Choroid plexus epithelial cell (primary cell): ENCODE measurements at regions not wholly inside any gene's neighbourhood (a gene's known extent, or its start where the extent isn't known, plus 50 kb on each side); places are given as distances from the start of the nearest gene placed in this dataset.
"Not testable (repeated sequence)": the region's sequence is repeated elsewhere in the genome, so short reads cannot be mapped to it uniquely, and the experiment has no call there.

Source experiments
- DNase-seq: peaks from one replicate; pipeline ENCODE4 v3.0.0-alpha.2; 2010; ENCODE audit warnings: low read depth
- H3K4me3 ChIP-seq: 2 replicates; pipeline ENCODE4 v1.5.1; 2011; ENCODE audit warnings: low read depth, mild to moderate bottlenecking, control low read depth, low read length, moderate library complexity
- TF ChIP-seq, protein P1 (sequence below): conservative IDR thresholded peaks from 2 replicates; pipeline ENCODE4 v1.5.1; 2011; ENCODE audit warnings: low read depth, mild to moderate bottlenecking, control low read depth, inconsistent platforms, low read length, moderate library complexity

DNA sequence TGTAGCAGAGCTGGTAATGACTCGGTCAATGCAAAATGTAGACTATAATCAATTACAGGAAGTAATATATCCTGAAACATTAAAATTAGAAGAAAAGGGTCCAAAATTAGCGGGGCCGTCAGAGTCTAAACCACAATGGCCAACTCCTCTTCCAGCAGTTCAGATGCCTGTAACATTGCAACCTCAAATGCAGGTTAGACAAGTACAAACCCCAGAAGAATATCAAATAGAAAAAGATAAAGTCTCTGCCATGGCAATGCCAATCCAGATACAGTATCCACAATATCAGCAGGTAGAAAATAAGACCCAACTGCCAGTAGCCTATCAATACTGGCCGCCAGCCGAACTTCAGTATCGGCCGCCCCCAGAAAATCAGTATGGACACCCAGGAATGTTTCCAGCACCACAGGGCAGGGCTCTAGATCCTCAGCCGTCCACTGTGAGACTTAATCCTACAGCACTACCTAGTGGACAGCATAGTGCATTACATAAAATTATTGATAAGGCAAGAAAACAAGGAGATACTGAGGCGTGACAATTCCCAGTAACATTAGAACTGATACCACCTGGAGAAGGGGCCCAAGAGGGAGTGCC is 158.4 kb downstream of the GPX5 start:
- TF ChIP-seq, protein P1, sequence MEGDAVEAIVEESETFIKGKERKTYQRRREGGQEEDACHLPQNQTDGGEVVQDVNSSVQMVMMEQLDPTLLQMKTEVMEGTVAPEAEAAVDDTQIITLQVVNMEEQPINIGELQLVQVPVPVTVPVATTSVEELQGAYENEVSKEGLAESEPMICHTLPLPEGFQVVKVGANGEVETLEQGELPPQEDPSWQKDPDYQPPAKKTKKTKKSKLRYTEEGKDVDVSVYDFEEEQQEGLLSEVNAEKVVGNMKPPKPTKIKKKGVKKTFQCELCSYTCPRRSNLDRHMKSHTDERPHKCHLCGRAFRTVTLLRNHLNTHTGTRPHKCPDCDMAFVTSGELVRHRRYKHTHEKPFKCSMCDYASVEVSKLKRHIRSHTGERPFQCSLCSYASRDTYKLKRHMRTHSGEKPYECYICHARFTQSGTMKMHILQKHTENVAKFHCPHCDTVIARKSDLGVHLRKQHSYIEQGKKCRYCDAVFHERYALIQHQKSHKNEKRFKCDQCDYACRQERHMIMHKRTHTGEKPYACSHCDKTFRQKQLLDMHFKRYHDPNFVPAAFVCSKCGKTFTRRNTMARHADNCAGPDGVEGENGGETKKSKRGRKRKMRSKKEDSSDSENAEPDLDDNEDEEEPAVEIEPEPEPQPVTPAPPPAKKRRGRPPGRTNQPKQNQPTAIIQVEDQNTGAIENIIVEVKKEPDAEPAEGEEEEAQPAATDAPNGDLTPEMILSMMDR: peak; percentile 70
- DNase-seq: peak; percentile 70
- H3K4me3 ChIP-seq: no peak overlapping the region

DNA sequence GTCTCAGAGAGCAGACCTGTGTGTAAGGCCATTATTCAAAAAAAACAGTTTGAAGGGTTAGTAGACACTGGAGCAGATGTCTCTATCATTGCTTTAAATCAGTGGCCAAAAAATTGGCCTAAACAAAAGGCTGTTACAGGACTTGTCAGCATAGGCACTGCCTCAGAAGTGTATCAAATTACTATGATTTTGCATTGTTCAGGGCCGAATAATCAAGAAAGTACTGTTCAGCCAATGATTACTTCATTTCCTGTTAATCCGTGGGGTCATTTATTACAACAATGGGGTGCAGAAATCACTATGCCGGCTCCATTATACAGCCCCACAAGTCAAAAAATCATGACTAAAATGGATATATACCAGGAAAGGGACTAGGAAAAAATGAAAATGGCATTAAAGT is 160.3 kb downstream of the GPX5 start:
- DNase-seq, H3K4me3 ChIP-seq: not testable (repeated sequence)

DNA sequence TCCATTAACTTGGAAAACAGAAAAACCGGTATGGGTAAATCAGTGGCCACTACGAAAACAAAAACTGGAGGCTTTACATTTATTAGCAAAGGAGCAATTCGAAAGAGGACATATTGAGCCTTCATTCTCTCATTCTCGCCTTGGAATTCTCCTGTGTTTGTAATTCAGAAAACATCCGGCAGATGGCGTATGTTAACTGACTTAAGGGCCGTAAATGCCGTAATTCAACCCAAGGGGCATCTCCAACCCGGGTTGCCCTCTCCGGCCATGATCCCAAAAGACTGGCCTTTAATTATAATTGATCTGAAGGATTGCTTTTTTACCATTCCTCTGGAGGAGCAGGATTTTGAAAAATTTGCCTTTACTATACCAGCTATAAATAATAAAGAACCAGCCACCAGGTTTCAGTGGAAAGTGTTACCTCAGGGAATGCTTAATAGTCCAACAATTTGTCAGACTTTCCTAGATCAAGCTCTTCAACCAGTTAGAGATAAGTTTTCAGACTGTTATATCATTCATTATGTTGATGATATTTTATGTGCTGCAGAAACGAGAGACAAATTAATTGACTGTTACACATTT is 160.9 kb downstream of the GPX5 start:
- H3K4me3 ChIP-seq: not testable (repeated sequence)
- peak; percentile 82 for DNase-seq
- TF ChIP-seq, protein P1: peak; percentile 67

DNA sequence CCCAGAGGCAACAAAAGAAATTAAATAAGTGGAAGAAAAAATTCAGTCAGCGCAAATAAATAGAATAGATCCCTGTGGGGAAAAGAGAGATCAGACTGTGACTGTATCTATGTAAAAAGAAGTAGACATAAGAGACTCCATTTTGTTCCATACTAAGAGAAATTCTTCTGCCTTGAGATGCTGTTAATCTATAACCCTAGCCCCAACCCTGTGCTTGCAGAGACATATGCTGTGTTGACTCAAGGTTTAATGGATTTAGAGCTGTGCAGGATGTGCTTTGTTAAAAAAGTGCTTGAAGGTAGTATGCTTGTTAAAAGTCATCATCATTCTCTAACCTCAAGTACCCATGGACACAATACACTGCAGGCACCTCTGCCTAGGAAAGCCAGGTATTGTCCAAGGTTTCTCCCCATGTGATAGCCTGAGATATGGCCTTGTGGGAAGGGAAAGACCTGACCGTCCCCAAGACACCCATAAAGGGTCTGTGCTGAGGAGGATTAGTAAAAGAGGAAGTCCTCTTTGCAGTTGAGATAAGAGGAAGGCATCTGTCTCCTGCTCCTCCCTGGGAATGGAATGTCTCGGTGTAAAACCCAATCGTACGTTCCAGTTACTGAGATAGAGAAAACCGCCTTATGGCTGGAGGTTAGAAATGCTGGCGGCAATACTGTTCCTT is 161.8 kb downstream of the GPX5 start:
- not testable (repeated sequence) for DNase-seq, H3K4me3 ChIP-seq

DNA sequence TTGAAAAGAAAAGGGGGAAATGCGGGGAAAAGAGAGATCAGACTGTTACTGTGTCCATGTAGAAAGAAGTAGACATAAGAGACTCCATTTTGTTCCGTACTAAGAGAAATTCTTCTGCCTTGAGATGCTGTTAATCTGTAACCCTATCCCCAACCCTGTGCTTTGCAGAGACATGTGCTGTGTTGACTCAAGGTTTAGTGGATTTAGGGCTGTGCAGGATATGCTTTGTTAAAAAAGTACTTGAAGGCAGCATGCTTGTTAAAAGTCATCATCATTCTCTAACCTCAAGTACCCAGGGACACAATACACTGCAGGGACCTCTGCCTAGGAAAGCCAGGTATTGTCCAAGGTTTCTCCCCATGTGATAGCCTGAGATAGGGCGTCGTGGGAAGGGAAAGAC is 166.3 kb downstream of the GPX5 start:
- DNase-seq, H3K4me3 ChIP-seq: not testable (repeated sequence)

DNA sequence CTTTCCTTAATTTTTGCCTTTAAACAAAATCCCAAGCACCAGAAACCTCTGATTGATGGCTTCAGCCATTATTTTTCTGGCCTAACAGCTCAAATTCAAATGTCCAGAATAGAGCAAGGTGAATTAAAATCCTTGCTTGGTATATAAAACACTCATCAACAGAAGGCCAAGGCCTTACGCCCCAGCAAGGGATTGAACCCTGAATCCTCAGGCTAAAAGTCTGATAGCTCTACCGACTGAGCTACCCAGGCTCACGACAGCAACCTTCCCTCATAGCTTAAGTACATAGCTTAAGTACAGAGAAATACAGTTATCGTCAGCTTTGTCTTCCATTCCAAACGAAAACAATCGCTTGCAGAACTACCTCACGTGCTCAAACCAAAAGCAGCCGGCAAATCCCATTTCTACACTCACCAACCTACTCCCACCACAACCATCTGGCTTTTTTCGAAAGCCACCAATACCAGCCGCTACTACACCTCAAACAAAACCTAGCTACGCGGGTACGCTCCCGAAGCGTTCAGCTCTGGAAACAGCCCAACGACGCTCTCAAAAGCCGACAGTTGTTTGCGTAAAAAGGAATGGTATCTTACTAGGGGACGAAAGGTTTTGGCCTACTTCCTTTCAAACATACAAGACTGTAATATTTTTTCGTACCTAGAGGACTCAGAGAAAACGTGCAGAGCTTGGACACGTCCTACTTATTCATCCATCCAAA is 167.5 kb downstream of the GPX5 start:
- TF ChIP-seq, protein P1: no peak
- DNase-seq: peak; percentile 38
- H3K4me3 ChIP-seq: peak overlapping the region; percentile 20

DNA sequence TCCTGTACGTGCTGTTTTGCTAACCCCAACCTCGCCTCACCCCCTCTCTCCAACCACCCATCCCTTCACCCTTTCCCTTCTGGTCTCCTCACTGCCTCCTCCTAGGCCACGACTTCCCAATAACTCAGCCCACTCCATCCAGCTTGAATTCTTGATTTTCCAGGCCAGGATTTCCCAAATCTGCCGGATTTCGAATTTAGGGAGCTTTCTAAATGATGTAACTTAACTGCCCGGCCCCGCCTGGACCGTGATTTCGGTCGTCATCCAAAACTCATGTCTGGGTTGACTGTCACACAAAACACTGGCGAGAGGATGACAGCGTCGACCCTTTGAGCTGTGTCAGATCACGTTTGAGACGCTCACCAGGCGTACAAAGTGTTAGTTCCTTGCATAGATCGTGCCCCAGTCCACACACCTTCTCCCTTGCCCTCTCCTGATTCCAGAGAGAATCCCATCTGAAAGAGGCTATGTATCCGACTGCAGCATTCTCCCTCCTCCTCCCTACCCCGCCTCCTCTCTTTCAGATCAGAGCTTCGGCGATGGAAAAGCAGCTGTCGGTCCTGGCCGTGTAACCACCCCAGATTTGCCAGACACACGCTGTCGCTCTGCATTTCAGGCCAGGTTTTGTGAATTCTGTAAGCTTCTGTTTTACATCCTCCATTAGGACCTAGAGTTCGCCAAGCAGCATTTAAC is 168.2 kb downstream of the GPX5 start:
- TF ChIP-seq, protein P1: no peak
- DNase-seq: no peak
- H3K4me3 ChIP-seq: no peak overlapping the region

DNA sequence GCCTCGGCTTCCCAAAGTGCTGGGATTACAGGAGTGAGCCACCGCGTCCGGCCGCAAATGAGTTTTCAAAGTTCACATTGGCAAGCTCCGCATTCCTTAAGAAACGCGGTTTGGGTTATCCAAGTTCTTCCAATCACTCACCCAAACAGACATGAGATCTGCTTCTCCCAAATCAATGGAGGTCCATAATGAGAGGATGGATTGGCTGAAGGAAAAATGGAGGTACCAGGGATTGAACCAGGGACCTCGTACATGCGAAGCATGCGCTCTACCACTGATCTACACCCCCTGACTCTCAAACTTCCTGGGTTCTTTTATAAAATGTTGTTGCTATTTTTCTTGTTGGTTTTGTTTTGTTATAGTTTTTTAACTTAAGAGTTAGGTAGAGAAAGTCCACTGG is 170.0 kb downstream of the GPX5 start:
- TF ChIP-seq, protein P1: no peak
- H3K4me3 ChIP-seq: peak overlapping the region; percentile 34
- no peak for DNase-seq
